Stromal cell of bone marrow (primary cell): ENCODE measurements at regions not wholly inside any gene's neighbourhood (a gene's known extent, or its start where the extent isn't known, plus 50 kb on each side); places are given as distances from the start of the nearest gene placed in this dataset.
"Not testable (repeated sequence)": the region's sequence is repeated elsewhere in the genome, so short reads cannot be mapped to it uniquely, and the experiment has no call there.

Experiments
- DNase-seq: peaks from one replicate; pipeline ENCODE4 v3.0.0-alpha.2; 2012; ENCODE audit warnings: low read depth

DNA sequence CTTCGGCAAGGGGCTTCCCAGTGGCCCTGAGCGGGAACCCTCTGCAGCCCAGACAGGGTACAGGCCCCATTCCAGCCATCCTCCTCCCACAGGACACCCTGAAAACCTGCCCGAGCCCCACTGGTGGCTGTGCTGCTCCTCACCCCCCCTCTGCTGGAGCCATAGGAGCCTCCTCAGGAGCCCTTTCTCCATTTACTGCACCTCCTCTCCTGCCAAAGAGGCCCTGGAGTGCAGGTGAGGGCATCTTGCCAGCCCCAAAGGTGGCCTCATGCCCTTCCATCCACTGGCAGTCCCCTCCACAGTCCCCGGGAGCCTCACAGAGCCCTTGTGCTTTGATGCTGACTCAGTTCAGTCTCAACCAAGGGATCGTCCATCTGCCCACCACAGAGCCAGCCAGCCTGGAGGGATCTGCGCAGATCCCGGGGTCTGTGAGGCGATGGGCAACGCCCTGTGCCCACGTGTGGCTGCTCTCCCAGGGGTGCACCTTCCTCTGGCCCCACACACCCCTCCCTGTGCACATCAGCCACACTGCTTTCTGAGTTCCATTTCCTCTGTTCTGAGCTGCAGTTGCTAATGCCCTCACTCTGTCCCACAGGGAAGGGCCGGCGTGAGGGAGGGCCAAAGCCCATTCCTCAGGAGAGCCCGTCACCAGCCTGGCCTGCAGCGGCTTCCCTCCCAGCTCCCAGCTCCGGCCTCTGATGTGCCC is 228.5 kb downstream of the DLL1 start:
- no peak for DNase-seq

DNA sequence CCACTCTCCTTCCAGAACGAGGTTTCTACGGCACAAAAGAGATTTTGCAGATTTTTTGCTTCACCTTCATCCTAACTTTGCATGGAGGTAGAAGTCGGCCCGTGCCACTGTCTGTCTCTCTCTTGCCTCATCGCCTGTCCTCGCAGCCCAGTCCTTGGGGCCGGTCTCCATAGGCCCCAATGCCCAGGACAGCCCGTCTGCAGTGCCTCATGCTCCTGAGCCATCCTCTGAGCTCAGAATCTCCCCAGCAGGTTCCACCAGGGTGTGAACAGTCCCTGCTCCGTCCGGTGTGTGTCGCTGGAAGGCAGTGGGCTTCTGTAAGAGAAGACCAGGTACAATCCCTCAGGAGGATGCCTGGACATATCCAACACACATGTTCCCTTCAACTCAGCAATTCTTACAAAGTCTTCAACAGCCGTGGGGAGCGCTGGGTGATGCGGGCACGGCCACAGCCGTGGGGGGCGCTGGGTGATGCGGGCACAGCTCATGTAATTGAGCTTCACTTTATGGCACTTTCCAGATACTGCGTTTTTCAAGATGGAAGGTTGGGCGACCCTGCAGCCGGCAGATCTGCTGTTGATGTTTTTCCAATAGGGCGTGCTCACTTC is 231.9 kb downstream of the DLL1 start:
- DNase-seq: no peak

DNA sequence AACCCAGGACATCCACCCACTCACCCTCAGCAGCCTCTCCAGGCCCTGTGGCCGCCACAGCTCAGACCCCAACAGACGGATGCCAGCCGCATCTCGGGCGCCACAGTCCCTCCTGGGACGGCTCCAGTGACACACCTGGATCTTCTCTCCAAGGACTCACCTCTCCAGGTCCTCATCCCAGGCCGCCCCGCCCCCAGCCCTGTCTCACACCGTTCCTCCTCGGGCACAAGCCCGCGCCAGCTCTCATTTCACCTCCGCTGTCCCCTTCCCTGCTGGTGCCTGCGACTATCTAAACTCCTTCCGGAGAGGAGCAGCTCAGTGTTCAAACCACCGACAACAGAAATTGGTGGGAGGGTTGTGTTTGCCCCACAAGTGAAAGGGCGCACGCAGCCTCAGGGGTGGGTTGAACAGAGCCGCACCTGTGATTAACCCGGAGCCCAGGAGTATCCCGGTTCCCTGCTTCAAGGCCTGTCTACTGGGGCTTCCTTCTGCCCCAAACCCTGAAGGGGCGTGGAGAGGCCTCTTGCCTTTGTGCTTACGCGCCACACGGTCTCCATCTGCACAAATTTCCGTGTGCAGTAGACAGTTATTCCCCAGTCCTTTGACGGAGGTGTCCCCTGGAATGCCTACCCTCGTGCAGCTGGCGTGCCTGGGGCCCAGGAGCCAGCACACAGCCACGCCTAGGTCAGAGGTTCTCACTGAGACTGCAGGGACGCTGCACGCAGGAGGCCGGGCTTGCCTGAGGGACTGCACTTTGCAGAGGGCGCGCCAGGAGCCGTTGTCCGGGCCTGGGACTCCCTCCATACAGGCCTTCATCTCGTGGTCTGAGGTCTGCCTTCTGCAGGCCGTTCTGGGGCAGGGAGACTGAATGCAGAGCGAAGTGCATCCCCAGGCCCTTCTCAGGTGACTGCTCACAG is 232.7 kb downstream of the DLL1 start:
- DNase-seq: no peak

DNA sequence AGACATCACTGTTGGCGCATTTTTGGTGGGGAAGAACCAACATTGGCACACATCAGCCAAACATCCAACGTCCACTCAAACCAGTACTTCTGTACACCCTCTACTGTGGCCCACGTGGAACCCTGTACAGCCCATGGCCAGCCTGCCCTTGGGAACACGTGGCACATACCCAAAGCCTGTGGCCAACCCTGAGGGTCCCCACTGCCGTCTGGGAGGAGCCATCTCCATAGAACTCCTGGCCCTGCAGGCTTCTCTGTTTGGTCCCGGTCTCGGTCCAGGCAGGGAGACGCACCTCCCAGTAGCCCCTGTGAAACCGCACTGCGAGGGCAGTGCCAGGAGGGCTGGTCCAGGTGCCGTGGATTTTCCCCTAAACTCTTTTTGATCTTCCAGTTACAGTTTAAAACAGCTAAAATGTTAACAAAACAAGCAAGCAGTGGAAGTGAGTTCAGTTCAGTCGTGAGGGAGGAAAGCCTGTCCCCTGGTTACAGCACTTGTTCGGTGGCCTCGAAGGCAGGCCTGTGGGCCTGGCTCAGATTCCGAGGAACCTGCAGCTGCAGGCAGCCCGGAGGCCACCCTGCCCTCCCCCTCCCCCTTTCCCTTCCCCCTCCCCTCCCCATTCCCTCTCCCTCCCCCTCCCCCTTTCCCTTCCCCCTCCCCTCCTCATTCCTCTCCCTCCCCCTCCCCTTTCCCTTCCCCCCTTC is 233.7 kb downstream of the DLL1 start:
- no peak for DNase-seq

DNA sequence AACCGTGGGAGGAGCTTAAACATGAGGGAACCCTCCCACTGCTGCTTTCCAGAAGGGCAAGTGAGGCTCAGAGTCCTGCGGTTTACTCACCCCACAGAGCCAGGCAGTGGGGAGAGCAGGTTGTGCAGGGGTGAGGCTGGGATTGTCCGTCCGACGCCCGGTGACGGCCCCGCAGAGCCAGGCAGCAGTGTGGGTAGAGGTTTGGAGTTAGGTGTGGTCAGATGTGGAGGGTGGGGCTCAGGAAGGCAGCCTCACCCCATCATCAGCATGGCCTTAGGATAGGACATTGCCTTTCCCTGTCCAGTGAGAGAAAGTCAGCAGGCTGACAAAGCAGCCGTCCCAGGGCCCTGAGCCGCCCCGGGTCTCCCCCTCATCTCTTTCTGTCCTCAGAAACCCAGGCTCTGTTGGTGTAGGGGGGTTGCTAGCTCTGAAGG is 234.6 kb downstream of the DLL1 start:
- DNase-seq: no peak

DNA sequence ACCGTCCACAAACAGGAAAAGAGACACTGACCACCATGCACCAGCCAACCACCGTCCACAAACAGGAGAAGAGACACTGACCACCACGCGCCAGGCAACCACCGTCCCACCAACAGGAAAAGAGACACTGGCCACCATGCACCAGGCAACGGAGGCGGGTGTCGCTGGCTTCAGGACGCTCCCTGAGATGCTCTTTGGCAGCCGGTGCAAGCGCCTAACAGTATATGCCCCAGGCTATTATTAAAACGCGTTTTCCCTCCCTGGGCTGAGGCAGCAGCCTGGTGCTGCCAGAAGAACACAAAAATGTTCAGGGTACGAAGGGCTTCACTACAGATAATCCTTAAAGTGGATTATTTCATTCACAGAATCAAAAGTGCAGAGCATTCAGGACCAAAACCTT is 235.1 kb downstream of the DLL1 start:
- DNase-seq: not testable (repeated sequence)

DNA sequence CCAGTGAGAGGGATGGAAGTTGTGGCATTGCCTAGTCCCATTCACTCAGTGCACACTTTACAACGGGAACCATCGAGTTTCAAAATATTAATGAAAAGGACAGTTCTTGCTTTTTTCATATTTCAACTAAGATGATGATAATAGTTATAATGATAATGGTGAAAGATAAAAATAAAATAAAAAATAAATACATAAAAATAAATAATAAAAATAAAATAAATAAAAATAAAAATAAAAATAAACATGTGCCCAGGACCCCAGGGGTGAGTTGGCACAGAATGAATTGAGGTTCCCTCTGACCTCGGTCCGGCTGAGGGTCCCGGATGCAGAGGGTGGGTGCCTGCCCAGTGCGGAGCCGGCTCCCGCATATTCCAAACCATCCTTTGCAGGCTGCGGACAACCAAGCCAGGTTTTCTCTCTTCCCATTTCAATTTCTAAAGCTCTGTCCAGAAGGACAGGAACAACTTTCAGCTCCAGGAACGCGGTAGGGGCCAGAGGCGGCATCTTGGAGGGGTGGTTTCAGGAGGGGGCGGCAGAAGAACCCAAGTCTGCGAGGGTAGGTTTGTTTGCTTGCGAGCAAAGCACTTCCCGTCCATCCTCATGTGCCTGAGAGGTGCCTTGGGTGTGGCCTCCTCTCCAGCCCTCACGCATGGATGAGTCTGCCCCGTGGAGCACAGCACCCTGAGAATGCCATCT is 236.8 kb downstream of the DLL1 start:
- no peak for DNase-seq

DNA sequence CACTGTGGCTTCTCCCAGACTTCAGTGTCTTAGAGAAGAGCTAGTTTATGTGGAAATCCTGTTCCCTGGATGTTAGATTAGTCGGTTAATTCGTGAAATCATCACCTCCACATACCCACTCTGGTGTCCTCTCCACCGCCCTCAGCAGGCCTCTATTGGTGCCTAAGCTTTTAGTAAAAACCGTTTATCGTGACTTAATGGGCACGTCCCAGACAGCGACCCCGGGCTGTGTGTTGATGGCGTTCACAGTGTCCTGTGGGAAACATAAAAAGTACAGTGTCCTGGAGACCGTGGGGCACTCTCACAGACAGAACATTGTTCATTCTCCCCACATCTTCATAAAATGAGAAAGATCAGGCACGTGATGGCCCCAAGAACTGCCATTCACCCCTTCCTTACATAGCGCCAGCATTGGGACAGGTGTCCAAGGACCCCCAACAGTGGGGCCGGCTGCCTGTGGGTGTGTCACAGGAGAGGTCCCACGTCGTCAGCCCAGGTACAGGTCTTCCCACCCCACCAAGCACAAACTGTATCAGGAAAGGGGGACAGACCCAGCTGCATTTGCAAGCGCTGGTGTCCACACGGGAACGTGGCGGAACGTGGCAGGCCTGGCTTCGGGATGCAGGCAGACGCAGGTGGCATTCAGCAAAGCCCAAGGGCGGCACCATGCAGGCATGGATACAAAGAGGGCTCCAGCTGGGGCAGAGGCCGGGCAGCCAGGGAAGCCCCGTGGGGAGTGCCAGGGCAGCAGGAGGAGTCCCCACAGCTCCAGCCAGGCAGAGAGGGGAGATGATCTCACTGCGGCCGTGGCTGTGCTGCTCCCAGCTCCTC is 237.7 kb downstream of the DLL1 start:
- no peak for DNase-seq

DNA sequence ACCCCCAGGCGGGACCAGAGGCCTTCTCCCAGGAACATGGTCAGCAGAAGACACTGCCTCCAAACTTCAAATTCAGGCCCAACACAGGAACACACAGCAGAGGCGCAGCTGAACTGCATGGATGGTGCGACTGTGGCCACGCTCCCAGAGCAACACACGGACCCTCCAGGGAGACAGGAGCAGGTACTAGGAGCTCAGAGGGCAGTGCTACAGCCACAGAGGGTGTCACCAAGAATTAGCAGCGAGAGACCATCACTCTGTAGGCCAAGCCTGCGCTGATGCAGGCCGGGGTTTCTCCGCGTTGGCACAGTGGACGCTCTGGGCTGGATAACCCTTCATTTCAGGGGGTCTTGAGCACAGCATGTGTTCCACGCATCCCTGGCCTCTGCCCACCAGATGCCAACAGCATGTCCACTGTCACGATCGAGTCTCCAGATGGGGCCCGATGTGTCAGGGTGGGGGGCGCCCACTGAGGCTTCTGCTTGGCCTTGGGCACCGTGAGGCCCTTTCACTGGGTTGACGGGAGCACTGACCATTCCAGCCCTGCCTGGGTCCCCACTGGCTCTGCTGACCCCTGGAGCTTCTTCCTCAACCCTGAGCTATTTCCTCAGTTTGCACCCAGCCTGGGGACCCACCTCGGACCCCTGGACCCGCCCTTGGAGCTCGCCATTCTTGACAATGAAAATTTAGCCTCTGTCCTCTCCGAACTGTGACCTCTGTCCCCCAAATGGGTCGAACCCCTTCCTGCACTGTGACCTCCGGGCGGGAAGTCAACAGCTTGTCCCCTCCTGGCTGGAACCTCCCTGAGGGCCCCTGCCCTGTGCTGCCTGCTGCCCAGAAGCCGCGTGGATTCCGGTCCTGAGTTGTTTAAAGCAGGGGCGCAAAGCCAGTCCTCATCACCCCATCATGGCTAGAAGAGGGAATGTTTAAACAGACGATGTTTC is 239.4 kb downstream of the DLL1 start:
- no peak for DNase-seq

DNA sequence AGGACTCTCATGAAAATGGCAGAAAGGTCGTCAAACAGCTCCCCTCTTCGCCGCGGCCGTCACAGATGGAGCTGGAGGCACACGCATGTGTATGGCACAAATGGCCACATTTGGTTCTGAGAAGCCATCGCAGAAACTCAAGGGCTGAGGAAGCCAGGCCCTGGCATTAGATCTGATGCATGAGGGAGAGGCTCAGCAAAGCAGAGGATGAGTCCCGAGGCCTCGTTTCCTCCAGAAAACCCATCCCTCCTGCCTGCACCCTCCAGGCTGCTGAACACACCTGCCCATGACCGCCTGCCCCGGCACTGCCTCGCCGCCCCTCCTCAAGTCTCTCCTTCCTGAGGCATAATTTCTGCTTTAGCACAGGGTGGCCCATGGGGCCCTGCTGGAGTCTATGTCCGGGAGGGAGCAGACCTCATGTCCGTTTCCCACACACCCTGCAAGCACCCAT is 240.3 kb downstream of the DLL1 start:
- no peak for DNase-seq

DNA sequence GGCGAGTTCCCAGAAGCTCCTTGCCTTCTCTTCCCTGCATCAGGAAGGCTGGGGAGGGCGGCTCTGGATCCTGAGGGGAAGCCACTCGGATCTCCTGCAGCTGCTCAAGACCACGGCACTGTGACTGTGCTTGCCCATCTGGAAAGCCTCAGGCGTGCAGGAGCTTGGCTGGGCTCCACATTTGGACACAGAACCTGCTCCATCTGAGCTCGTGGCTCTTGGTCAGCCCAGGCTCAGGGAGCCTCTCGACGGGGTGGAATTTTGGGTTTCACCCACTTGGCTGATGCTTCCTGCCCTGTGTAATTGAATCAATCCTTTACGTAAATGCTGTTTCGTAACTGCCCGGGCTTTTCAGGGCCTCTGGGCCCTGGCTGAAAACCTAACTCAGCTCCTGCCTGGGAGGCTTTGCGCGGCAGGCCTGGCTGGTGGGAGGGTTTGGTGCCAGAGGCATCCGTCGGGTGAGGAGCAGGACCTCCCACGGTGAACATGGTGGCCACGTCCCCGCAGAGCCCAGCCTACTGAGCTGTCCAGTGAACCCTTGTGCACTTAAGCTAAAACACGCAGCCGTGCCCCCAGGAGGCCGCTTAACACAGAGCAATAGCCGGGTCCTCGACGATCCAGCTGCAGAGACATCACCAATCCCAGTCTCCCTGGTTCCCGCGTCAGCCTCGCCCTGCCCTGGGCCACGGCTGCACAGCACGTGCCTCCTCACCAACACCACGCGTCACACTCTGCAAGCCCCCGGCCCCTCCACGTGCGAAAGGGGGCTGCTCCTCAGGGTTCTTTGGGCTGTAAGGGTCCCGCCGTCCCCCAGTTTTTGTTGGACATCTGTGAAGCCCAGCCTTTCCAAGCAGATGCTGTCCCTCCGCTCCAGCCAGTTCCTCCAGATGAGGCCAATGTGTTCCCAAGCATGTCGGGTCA is 241.0 kb downstream of the DLL1 start:
- peak; percentile 10 for DNase-seq

DNA sequence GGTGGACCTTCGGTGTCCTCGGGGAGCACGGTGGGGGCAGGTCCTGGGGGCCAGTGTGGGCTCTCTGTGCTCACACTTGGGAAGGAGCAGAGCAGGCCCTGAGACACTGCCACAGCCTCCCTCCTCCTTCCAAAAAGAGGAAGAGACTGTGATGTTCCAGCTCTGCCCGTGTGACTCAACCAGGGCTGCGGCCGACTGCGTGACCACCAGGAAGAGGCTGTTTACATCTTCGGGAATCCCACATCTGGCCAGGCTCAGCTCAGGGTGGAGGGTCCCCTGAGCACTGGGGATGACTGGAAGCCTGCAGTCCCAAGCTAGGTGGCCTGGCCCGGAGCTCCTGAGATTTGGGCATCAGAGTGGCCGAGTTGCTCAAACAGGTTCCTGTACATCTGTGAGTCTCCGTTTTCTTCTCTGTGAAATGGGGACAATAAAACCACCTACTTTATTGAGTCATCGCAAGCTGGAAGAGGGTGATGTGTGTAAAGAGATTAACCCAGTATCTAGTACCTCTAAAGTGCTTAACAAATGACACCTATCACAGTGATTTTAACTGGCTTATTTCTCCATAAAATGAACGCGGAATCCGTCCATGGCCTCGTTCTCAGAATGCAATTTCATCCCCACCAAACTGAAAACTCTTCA is 242.1 kb downstream of the DLL1 start:
- no peak for DNase-seq

DNA sequence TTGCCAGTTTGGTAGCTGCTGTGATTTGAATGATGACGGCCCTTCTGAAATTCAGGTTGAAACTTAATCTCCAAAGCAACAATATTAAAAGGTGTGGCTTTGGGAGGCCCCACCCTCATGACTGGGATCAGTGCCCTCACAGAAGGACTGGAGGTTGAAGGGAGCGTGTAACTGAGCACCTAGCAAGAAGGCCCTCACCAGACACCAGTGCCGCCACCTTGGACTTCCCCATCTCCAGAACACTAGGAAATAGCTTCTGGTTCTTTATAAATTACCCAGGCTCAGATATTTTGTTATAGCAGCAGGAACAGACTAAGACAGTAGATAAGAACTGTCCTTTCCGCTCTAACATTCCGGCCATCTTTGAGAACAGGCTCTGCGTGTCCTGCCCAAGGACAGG is 243.1 kb downstream of the DLL1 start:
- no peak for DNase-seq

DNA sequence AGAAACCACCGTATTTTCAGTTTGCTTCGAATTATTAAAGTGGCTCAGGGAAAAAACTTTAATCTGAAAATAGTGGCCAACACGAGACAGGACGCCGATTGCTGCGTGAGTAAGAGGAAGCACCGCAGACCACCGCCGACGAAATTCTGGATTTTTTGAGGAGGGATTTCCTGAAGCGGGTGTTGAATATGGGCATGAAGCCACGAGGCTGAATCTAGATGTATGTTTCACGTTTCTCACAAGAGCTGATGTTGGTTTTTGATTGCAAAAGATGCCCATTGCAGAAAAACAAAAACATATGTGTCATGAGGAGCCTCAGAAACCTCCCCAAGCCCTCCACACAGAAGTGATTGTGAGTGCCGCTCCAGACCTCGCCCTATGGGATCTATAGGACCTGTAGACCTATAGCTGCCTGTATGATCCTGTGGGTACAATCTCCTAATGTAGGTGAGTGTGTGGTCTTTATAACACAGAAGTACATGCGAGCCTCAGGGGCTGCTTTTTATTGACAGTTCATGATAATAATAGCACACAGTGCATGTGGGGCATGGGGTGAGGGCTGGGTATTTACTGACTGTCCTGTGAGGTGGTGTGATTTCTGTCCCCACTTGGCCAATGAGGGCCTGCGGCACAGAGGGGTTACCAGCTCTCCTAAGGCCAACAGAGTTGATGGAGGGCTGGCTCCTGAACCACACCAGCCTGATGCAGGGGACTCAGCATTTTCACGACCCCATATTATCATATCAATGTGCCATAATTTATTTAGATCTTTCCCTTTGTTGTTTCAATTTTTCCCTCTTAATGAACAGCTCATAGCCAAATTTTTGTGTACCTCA is 243.9 kb downstream of the DLL1 start:
- DNase-seq: no peak

DNA sequence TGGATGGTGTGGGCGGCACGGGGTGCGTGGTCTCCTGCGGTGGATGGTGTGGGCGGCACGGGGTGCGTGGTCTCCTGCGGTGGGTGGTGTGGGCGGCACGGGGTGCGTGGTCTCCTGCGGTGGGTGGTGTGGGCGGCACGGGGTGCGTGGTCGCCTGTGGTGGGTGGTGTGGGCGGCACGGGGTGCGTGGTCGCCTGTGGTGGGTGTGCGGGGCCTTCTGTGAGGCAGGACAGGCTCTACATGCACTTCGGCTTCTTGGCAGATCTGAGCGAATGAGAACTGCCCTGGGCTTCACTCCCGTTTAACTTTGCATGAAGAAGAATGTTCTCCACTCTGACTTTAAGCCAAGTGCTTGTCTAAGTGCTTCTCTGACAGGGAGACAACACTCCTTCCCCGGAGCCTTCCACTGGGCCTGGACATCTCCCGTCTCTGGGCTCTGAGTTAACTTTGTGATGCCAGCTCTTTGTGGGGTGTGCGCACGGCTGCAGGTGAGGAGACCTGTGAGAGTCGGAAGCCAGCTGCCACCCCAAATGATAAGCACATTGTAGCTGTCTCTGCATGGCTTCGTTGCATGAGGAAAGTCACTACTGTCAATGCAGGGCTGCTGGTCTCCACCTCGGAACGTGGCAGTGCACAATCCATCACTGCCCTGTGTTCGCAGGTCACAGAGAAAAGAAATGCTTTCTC is 244.8 kb downstream of the DLL1 start:
- DNase-seq: no peak

DNA sequence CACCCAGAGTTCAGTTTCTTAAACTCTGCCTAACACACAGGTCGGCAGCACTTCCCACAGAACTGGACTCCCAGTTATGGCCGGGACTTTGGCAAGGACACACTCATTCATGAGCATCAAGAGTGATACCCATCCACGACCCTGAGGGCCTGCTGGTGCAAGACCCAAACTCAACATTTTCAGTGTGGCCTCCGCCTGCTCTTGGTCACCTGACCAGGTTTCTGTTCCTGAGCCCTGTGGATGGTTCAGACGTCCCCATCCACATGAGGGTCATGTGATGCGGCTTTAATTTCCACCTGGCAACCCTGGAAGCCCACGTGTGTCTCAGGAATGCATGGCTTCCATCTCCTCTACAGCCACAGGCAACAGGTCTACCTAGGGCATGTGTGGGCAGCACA is 245.3 kb downstream of the DLL1 start:
- no peak for DNase-seq
